Epithelial cell of esophagus (primary cell): ENCODE measurements at regions not wholly inside any gene's neighbourhood (a gene's known extent, or its start where the extent isn't known, plus 50 kb on each side); places are given as distances from the start of the nearest gene placed in this dataset.

ENCODE experiments used
- DNase-seq: peaks from one replicate; pipeline ENCODE4 v3.0.0; 2010; ENCODE audit warnings: low read depth
- H3K4me3 ChIP-seq: 2 replicates; pipeline ENCODE4 v1.5.1; 2011; ENCODE audit warnings: mild to moderate bottlenecking, low read length, control low read depth
- TF ChIP-seq, protein P1 (sequence below): IDR thresholded peaks from 2 replicates; pipeline ENCODE4 v1.5.1; 2011; ENCODE audit warnings: low read depth, mild to moderate bottlenecking, low read length, control low read depth, inconsistent platforms; ENCODE audit not compliant: insufficient read depth; ENCODE audit errors: missing control alignments

DNA sequence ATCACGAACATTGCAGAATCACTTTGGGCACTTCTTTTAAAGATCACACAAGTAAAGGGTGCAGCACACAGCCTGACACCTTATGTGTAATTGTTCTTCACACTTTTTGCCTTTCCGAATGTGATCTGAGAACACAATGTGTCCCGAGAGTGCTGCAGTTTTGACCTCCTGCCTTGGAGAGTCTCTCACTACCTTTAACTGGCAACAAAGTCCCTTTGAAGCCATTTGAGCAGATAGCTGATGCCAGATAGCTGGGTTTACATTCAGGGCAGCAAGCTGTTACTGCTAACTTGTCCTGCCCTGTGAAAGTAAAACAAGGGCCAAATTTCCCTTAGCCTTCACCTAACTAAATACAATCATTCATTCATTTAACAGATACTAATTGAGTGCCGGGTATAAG, 411.0 kb upstream of the DYNLRB2 start:
- no peak for DNase-seq
- TF ChIP-seq, protein P1, sequence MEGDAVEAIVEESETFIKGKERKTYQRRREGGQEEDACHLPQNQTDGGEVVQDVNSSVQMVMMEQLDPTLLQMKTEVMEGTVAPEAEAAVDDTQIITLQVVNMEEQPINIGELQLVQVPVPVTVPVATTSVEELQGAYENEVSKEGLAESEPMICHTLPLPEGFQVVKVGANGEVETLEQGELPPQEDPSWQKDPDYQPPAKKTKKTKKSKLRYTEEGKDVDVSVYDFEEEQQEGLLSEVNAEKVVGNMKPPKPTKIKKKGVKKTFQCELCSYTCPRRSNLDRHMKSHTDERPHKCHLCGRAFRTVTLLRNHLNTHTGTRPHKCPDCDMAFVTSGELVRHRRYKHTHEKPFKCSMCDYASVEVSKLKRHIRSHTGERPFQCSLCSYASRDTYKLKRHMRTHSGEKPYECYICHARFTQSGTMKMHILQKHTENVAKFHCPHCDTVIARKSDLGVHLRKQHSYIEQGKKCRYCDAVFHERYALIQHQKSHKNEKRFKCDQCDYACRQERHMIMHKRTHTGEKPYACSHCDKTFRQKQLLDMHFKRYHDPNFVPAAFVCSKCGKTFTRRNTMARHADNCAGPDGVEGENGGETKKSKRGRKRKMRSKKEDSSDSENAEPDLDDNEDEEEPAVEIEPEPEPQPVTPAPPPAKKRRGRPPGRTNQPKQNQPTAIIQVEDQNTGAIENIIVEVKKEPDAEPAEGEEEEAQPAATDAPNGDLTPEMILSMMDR: no peak
- no peak overlapping the region for H3K4me3 ChIP-seq

DNA sequence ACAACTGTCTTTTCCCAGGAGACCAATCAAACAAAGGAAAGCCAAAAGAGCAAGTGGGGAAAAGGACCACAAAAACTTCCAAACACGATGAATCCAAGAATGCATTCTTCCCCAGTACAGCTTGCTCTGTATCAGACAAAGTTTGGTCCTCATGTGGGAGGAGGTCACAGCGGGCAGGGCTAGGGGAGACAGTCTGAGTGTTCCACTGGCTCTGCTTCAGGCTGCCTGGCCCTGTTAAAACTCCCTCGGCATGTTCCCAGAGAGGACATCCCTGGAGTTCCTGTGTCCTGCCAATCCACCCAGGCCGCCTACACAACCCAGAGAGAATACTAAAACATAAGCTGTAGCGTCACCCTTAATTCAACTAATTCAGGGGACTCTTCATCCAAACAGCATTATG, 415.1 kb upstream of the DYNLRB2 start:
- TF ChIP-seq, protein P1: no peak
- DNase-seq: no peak
- no peak overlapping the region for H3K4me3 ChIP-seq

DNA sequence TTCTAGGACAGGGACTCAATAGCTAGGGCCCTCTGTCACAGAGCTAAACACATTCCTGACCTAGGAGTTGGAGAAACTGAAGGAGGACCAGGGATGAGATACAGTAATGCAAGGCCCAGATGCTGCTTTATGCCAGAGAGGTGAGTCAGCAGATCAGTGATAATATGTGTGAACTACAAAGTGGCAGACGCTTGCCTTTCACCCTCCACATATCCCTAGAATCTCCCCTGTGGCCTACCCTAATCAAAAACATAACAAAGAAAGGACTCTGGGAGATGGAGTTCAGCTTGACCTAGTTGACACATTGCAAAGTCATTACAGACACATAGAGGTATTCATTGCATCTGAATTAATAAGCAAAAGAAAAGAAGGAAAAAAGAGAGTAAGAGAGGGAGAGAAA, 417.6 kb upstream of the DYNLRB2 start:
- no peak overlapping the region for H3K4me3 ChIP-seq
- DNase-seq: no peak
- TF ChIP-seq, protein P1: no peak

DNA sequence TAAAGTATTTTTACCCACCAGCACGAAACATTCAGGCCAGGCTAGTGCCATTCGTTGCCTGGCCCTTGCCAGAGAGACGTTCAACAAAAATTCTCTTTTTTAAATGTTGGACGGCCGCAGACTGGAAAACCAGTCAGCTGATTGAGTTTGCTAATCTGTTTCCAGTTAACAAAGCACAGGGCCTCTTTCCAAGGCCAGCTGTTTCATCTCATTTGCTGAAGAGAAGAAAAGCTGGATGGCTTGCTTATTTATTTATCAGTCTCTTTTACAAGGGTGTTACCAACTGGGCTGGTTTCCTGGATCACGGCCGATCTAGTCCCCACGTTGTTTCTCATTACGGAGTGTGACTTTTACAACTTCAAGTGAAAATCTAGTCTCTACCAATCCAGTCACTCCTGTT, 418.7 kb upstream of the DYNLRB2 start:
- no peak for DNase-seq
- TF ChIP-seq, protein P1: no peak
- H3K4me3 ChIP-seq: no peak overlapping the region

DNA sequence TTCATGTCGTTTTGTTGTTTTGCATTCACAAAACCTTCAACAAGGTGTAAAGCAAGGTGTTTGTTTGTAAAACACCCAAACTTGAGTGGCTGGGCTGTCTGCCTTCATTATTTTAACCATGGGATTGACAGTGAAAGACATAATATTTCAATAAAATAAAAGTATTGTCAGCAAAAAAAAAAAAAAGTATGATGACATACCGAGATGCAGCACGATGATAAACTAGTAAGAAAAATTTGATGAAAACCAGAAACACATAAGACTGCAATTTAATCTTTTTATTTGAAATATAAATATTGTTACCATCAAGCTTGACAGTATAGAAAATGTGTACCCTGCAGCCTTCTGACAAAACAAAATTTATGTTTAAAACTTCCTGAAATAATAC, 419.3 kb upstream of the DYNLRB2 start:
- TF ChIP-seq, protein P1: no peak
- H3K4me3 ChIP-seq: no peak overlapping the region
- DNase-seq: no peak

DNA sequence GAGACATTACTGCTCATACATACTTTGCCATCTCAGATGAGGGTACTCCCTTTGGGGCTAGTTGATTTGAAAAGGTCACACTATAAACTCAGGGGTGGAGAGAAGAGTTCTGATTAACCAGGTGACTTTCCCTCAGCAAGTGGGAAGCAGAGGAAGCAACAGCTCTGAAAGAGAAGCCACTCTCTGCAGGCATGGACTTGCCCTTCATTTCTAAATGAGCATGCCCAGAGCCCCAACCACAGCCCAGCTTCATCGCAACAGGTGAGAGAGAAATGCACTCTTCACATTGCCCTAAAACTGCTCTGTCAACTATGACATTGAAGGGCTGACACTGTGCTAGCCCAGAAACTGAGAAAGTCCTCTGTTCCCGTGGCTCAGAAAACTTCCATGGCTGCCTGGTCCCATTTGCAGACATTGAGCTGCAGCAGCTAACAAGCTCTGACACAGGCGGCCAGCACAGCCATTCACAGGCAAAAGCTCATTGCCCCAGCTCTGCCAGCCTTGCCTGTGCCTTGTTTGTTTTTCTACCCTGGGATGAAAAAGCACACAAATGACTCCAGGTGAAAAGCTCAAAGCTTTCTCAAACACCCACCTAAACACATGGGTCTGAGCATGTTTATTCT, 419.8 kb upstream of the DYNLRB2 start:
- DNase-seq: peak; percentile 78
- TF ChIP-seq, protein P1: no peak
- H3K4me3 ChIP-seq: no peak overlapping the region

DNA sequence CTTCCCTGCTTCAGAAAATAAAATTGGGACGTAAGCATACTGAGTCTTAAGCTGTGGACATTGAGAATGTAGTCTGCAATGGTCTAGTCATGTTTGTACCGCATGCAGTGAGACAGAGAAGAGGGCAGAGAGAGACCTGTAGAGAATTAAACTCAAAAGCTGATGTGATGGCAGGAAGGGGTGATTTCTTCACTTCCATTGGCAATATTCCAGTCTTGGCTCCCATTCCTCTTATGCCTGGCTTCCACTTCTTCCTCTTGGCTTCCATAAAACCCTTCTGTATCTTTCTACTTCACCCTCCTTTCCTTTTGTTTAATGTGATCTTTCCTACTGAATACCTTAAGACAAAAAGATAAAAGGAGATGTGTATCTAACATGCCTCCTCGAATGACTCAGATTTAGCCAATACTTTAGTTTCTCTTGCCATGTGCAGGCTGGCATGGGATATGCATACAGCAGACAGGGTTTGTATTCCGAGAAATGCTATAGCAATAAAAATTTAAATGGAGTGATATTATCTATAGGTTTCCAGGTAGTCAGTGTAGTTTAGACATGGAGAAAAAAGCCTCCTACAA, 423.1 kb upstream of the DYNLRB2 start:
- no peak overlapping the region for H3K4me3 ChIP-seq
- TF ChIP-seq, protein P1: no peak
- DNase-seq: peak; percentile 52
